ENCODE measurements at regions not wholly inside any gene's neighbourhood (a gene's known extent, or its start where the extent isn't known, plus 50 kb on each side); places are given as distances from the start of the nearest gene placed in this dataset.
A peak's percentile ranks its signal among the peaks of the same experiment; 100 is the strongest.
"Not testable (repeated sequence)": the region's sequence is repeated elsewhere in the genome, so short reads cannot be mapped to it uniquely, and the experiment has no call there.

DNA sequence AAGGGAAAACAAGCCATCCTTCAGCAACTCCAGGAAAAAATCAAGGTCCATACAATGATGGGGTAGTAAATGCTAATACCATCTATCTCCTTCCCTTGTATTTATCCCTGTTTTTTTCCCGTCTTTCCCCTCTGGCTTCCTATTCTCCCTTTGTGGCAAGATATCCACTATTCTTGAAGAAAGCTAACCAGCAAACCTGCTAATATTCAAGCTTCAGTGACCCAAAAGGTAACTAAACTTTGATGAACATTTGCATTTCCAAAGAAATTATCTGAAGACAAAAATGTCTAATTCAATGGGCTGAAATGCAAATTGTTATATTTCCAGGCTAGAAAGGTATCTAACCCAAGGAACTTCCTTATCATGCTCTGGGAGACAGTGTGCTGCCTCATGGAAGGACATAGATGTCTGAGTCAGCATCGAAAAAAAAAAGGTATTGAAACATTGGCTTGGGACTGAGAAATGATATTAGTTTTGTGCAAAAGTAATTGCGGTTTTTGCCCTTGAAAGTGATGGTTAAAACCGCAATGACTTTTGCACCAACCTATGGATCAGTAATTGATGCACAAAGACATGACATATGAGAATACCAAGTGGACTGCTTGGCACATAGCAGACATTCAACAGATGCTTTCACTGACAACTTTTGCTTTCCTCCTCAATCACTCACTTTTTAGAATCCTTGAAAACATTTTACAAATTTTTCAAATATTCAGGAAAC lies 63.7 kb upstream of the HNMT start:
- Histone ChIP-seq H3K27ac (no peak overlapping the region), H3K27me3 (replicated peaks) (no peaks in the 10 kb centered on the region), H3K4me3 (ENCODE audit: low read depth, low read length) (no peak overlapping the region), H3K36me3 (replicated peaks) (no peaks in the 10 kb centered on the region)
- DNase-seq = no peak
- in situ Hi-C loops (cut with HindIII; ENCODE audit: low pct_ligation_motif_present, low sequenced_read_pairs) = no loop called here
- TF ChIP-seq, protein P1, sequence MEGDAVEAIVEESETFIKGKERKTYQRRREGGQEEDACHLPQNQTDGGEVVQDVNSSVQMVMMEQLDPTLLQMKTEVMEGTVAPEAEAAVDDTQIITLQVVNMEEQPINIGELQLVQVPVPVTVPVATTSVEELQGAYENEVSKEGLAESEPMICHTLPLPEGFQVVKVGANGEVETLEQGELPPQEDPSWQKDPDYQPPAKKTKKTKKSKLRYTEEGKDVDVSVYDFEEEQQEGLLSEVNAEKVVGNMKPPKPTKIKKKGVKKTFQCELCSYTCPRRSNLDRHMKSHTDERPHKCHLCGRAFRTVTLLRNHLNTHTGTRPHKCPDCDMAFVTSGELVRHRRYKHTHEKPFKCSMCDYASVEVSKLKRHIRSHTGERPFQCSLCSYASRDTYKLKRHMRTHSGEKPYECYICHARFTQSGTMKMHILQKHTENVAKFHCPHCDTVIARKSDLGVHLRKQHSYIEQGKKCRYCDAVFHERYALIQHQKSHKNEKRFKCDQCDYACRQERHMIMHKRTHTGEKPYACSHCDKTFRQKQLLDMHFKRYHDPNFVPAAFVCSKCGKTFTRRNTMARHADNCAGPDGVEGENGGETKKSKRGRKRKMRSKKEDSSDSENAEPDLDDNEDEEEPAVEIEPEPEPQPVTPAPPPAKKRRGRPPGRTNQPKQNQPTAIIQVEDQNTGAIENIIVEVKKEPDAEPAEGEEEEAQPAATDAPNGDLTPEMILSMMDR (IDR thresholded peaks at IDR 0.05; ENCODE audit: low read depth, low read length, missing control alignments) = no peak

DNA sequence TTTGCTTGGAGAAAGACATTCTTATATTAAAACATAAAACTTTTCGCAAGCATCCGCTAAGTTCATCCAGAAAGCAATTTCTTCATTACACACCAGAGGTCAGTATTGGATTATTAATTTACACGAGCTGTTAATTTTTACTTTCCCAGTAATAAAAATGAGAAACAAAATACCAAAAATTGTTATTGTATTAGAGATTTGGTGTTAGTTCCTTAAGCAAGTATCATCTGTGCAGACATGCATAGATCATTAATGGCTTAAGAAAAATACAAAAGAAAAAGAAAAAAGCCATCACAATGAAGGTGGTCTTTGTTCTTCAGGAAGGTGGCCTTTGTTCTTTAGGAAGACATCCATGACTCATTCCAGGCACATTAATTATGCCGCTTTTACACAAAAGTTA lies 53.6 kb upstream of the HNMT start:
- in situ Hi-C loops (cut with HindIII; ENCODE audit: low pct_ligation_motif_present, low sequenced_read_pairs) = no loop called here
- TF ChIP-seq, protein P1 (IDR thresholded peaks at IDR 0.05; ENCODE audit: low read depth, low read length, missing control alignments) = peak; percentile 27
- Histone ChIP-seq H3K27me3 (replicated peaks) (no peaks in the 10 kb centered on the region), H3K4me3 (ENCODE audit: low read depth, low read length) (no peak overlapping the region), H3K27ac (no peak overlapping the region), H3K36me3 (replicated peaks) (no peaks in the 10 kb centered on the region)
- no peak for DNase-seq

DNA sequence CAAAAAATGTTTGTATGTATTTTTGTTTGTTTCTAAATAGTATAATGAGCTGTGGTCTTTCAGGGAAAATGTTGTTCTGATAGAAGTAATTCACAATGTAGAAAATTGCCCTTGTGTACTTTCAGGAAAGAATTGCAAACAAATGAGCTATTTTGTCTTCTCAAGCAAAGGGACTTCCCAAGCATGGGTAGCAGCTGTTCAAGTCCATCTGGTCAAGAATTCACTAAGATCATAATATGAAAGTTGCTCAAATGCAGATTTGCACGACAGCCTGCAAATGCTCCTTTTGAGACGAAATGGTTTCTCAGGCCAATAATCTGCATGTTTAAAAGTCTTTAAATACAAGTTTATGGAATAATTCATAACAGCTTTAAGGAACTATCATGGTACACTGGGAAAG lies 51.9 kb upstream of the HNMT start:
- TF ChIP-seq, protein P1 (IDR thresholded peaks at IDR 0.05; ENCODE audit: low read depth, low read length, missing control alignments) = no peak
- no peak overlapping the region for H3K4me3 ChIP-seq (ENCODE audit: low read depth, low read length)

DNA sequence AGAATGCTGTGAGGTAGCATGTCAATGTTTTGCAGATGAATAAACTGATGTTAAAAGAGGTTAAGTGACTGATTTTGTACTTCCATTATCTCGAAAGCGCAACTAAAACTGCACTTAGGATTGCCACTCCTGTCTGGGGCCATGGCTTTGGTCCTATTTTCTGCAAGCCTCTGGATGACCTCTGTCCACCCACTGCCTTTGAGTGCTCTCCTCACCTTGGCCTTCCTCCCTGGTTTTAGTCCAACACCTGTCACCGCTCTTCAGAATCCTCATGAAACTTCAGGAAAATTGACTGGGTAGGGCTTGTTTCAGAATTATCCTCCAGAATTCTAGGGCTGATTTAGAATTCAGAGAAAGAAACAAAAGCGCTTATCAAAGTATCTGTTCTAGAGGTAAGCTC lies 51.1 kb upstream of the HNMT start:
- no peak overlapping the region for H3K27ac ChIP-seq
- no peak overlapping the region for H3K4me3 ChIP-seq (ENCODE audit: low read depth, low read length)
- H3K36me3 ChIP-seq (replicated peaks) = no peaks in the 10 kb centered on the region
- TF ChIP-seq, protein P1 (IDR thresholded peaks at IDR 0.05; ENCODE audit: low read depth, low read length, missing control alignments) = no peak
- no peaks in the 10 kb centered on the region for H3K27me3 ChIP-seq (replicated peaks)
- DNase-seq = no peak
- in situ Hi-C loops (cut with HindIII; ENCODE audit: low pct_ligation_motif_present, low sequenced_read_pairs) = no loop called here

More for the DNA sequence above, 51.9 kb upstream of the HNMT start:
- in situ Hi-C loops (cut with HindIII; ENCODE audit: low pct_ligation_motif_present, low sequenced_read_pairs) = no loop called here
- no peaks in the 10 kb centered on the region for H3K36me3 ChIP-seq (replicated peaks)
- no peak for DNase-seq
- no peak overlapping the region for H3K27ac ChIP-seq
- H3K27me3 ChIP-seq (replicated peaks) = no peaks in the 10 kb centered on the region

DNA sequence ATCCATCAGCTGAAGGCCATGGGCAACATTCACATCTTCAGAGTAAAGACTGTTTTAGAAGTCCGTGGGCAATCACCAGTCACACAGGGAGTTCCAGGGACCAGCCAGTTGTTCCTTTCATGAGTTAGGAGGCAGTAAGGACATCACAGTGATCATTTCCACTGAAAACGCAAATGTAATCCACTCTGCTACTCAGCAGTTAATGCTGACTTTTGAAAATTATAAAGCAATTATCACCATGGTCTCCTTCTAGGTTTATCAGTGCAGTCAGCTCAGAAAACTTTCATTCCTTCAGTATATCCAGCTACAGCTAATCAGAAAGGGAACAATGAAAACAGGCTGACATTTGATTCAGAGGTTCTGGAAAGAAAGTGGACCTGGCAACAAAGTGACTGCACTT lies 50.6 kb upstream of the HNMT start:
- in situ Hi-C loops (cut with HindIII; ENCODE audit: low pct_ligation_motif_present, low sequenced_read_pairs); DNase-seq; H3K27ac ChIP-seq: not testable (repeated sequence)

More for the DNA sequence above, 50.6 kb upstream of the HNMT start:
- H3K27me3 ChIP-seq (replicated peaks); H3K36me3 ChIP-seq (replicated peaks); H3K4me3 ChIP-seq (ENCODE audit: low read depth, low read length): not testable (repeated sequence)
